Effector CD8-positive, alpha-beta T cell (primary cell): ENCODE measurements at regions not wholly inside any gene's neighbourhood (a gene's known extent, or its start where the extent isn't known, plus 50 kb on each side); places are given as distances from the start of the nearest gene placed in this dataset.

Experiments used
- DNase-seq: peaks from one replicate; lab custom pipeline; 2025; lab: John Stamatoyannopoulos, UW

GRCh38 chr22:48941033-48941902 lies 886.4 kb downstream of the BRD1 start:
- no peak for DNase-seq

- DNase-seq: no peak
Observed at GRCh38 chr22:48940266-48941032, 887.2 kb downstream of the BRD1 start.

GRCh38 chr22:48939441-48940265 lies 888.0 kb downstream of the BRD1 start:
- no peak for DNase-seq

- no peak for DNase-seq
Observed at GRCh38 chr22:48938741-48939140, 888.9 kb downstream of the BRD1 start.

GRCh38 chr22:48937032-48937639 lies 890.5 kb downstream of the BRD1 start:
- DNase-seq: no peak

GRCh38 chr22:48936391-48936790 lies 891.3 kb downstream of the BRD1 start:
- DNase-seq: no peak

- DNase-seq: no peak
Observed at GRCh38 chr22:48934446-48934845, 893.2 kb downstream of the BRD1 start.

- DNase-seq: no peak
Observed at GRCh38 chr22:48931452-48931851, 896.2 kb downstream of the BRD1 start.

GRCh38 chr22:48929276-48929790 lies 898.3 kb downstream of the BRD1 start:
- DNase-seq: no peak

GRCh38 chr22:48927591-48927990 lies 900.1 kb downstream of the BRD1 start:
- DNase-seq: no peak

GRCh38 chr22:48926643-48927042 lies 901.0 kb downstream of the BRD1 start:
- DNase-seq: no peak

- no peak for DNase-seq
Observed at GRCh38 chr22:48926136-48926535, 901.5 kb downstream of the BRD1 start.

GRCh38 chr22:48925450-48925849 lies 902.2 kb downstream of the BRD1 start:
- DNase-seq: no peak

- no peak for DNase-seq
Observed at GRCh38 chr22:48923996-48924395, 903.7 kb downstream of the BRD1 start.

GRCh38 chr22:48923165-48923865 lies 904.4 kb downstream of the BRD1 start:
- no peak for DNase-seq

GRCh38 chr22:48921411-48921903 lies 906.2 kb downstream of the BRD1 start:
- DNase-seq: no peak

- DNase-seq: no peak
Observed at GRCh38 chr22:48920776-48921241, 906.9 kb downstream of the BRD1 start.

GRCh38 chr22:48919851-48920589 lies 907.7 kb downstream of the BRD1 start:
- DNase-seq: no peak

GRCh38 chr22:48919187-48919590 lies 908.5 kb downstream of the BRD1 start:
- no peak for DNase-seq
